ENCODE measurements at regions not wholly inside any gene's neighbourhood (a gene's known extent, or its start where the extent isn't known, plus 50 kb on each side); places are given as distances from the start of the nearest gene placed in this dataset.

DNA sequence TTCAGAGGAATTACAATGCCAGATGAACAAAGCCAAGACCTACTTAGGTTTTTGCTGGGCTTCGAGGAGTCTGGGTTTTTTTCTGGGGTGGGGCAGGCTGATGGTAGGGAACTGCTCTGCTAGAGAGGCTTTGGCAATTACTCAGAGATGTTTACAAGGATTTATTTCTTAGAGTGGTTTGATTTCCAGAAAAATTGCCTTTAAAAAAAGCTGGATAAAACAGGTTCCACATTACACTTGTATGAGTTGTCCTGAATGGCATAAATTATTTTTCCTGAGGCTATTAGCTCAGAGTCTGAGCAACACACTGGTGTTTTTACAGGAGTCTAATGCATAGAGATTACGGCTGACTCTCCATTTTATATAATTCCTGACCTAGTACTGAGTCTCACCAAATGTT lies 118.5 kb upstream of the FRMD6 start:
- Mint-ChIP-seq H3K9me3 (peaks cover 0 to 6% (median 0%) of the 10 kb centered on the region in 3 donors), H3K36me3 (no peaks in the 10 kb centered on the region), H3K27me3 (peaks cover 3 to 11% of the 10 kb centered on the region in 2 donors), H3K4me1 (no peaks in the 10 kb centered on the region), H3K27ac (no peak overlapping the region), H3K4me3 (no peak overlapping the region)
- ChIA-PET CTCF (no interaction called here), POLR2A (no interaction called here)
- DNase-seq (no peak), ATAC-seq (replicated peaks in 1 of 4) (no peak)
- H3K4me3 ChIP-seq (ENCODE audit: control insufficient read depth in 1 of 2, extremely low read depth in 1 of 2, low read length in 1 of 2), result no peak overlapping the region
- H3K36me3 ChIP-seq (ENCODE audit: control insufficient read depth in 2 of 2, extremely low read depth in 1 of 2, insufficient read depth in 1 of 2, low read length in 1 of 2), result no peaks in the 10 kb centered on the region
- no peaks in the 10 kb centered on the region for H3K27me3 ChIP-seq (replicated peaks in 1 of 2; ENCODE audit: control insufficient read depth in 2 of 2, extremely low read depth in 1 of 2, insufficient read depth in 2 of 2, low read length in 1 of 2)
- H3K27ac ChIP-seq (ENCODE audit: low read length), result no peak overlapping the region
- 50% methylated on average over 1 of the region's 2 CpGs for WGBS (ENCODE audit: insufficient coverage)
- no peaks in the 10 kb centered on the region for H3K4me1 ChIP-seq (ENCODE audit: control insufficient read depth in 1 of 2, extremely low read depth in 1 of 2, insufficient read depth in 2 of 2, low read length in 2 of 2)
- no peaks in the 10 kb centered on the region for H3K9me3 ChIP-seq

GRCh38 chr14:51533872-51534553 lies 117.7 kb upstream of the FRMD6 start:
- POLR2A ChIA-PET, result no interaction called here
- ATAC-seq (replicated peaks in 1 of 4) (no peak), DNase-seq (no peak)
- Histone ChIP-seq H3K27me3 (replicated peaks in 1 of 2; ENCODE audit: control insufficient read depth in 2 of 2, extremely low read depth in 1 of 2, insufficient read depth in 2 of 2, low read length in 1 of 2) (peaks cover 0 to under 1% of the 10 kb centered on the region in 2 experiments), H3K36me3 (ENCODE audit: control insufficient read depth in 2 of 2, extremely low read depth in 1 of 2, insufficient read depth in 1 of 2, low read length in 1 of 2) (no peaks in the 10 kb centered on the region), H3K9me3 (no peaks in the 10 kb centered on the region), H3K27ac (ENCODE audit: low read length) (no peak overlapping the region), H3K4me1 (ENCODE audit: control insufficient read depth in 1 of 2, extremely low read depth in 1 of 2, insufficient read depth in 2 of 2, low read length in 2 of 2) (no peaks in the 10 kb centered on the region), H3K4me3 (ENCODE audit: control insufficient read depth in 1 of 2, extremely low read depth in 1 of 2, low read length in 1 of 2) (no peak overlapping the region)
- no peaks in the 10 kb centered on the region for H3K4me1 Mint-ChIP-seq
- H3K27ac Mint-ChIP-seq, result no peak overlapping the region
- H3K27me3 Mint-ChIP-seq, result peaks cover 4% of the 10 kb centered on the region in 2 donors
- CTCF ChIA-PET, result no interaction called here
- H3K4me3 Mint-ChIP-seq, result no peak overlapping the region
- H3K36me3 Mint-ChIP-seq, result no peaks in the 10 kb centered on the region
- H3K9me3 Mint-ChIP-seq, result peaks cover 0 to 6% (median 0%) of the 10 kb centered on the region in 3 donors
- WGBS (ENCODE audit: insufficient coverage), result no CpG with 5 or more reads among the region's 3 CpGs

DNA sequence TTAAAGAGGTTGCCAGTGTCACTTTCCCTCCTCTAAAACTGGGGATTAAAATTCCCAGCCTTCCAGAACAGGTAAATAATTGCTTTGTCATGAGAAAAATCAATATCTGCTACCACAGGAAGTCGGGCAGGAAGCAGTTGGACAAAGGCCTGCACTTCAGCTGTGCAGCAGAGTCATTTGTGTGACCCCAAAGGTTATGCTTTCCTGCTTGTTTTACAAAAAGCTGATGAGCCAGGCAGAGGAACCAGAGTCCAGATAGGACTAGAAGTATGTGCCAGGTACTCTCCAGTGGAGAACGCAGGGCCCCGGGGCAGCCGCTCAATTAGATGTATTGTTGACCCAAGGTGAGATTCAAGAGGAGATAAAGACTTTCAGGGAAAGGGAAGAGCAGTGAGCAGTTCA lies 117.1 kb upstream of the FRMD6 start:
- WGBS (ENCODE audit: insufficient coverage), result 0% methylated on average over 1 of the region's 4 CpGs
- Histone ChIP-seq H3K27ac (ENCODE audit: low read length) (no peak overlapping the region), H3K9me3 (no peaks in the 10 kb centered on the region), H3K27me3 (replicated peaks in 1 of 2; ENCODE audit: control insufficient read depth in 2 of 2, extremely low read depth in 1 of 2, insufficient read depth in 2 of 2, low read length in 1 of 2) (peaks cover 0 to 2% of the 10 kb centered on the region in 2 experiments), H3K36me3 (ENCODE audit: control insufficient read depth in 2 of 2, extremely low read depth in 1 of 2, insufficient read depth in 1 of 2, low read length in 1 of 2) (no peaks in the 10 kb centered on the region), H3K4me3 (ENCODE audit: control insufficient read depth in 1 of 2, extremely low read depth in 1 of 2, low read length in 1 of 2) (no peak overlapping the region), H3K4me1 (ENCODE audit: control insufficient read depth in 1 of 2, extremely low read depth in 1 of 2, insufficient read depth in 2 of 2, low read length in 2 of 2) (no peaks in the 10 kb centered on the region)
- peaks cover 0 to 6% (median 0%) of the 10 kb centered on the region in 3 donors for H3K9me3 Mint-ChIP-seq
- DNase-seq (no peak), ATAC-seq (replicated peaks in 1 of 4) (no peak)
- H3K27ac Mint-ChIP-seq, result no peak overlapping the region
- POLR2A ChIA-PET, result no interaction called here
- H3K4me3 Mint-ChIP-seq, result no peak overlapping the region
- no peaks in the 10 kb centered on the region for H3K4me1 Mint-ChIP-seq
- CTCF ChIA-PET, result no interaction called here
- H3K36me3 Mint-ChIP-seq, result no peaks in the 10 kb centered on the region
- H3K27me3 Mint-ChIP-seq, result peaks cover 3 to 4% of the 10 kb centered on the region in 2 donors

GRCh38 chr14:51535443-51536044 lies 116.2 kb upstream of the FRMD6 start:
- Mint-ChIP-seq H3K4me3 (no peak overlapping the region), H3K27ac (no peak overlapping the region), H3K9me3 (peaks cover 0 to 6% (median 0%) of the 10 kb centered on the region in 3 donors), H3K27me3 (peaks cover 3 to 4% of the 10 kb centered on the region in 2 donors), H3K36me3 (no peaks in the 10 kb centered on the region), H3K4me1 (no peaks in the 10 kb centered on the region)
- DNase-seq, result no peak
- no peak for ATAC-seq (replicated peaks in 1 of 4)
- H3K4me1 ChIP-seq (ENCODE audit: control insufficient read depth in 1 of 2, extremely low read depth in 1 of 2, insufficient read depth in 2 of 2, low read length in 2 of 2), result peaks cover 0 to 2% of the 10 kb centered on the region in 2 experiments
- peaks cover 0 to 2% of the 10 kb centered on the region in 2 experiments for H3K27me3 ChIP-seq (replicated peaks in 1 of 2; ENCODE audit: control insufficient read depth in 2 of 2, extremely low read depth in 1 of 2, insufficient read depth in 2 of 2, low read length in 1 of 2)
- CTCF ChIA-PET, result no interaction called here
- POLR2A ChIA-PET, result no interaction called here
- no CpG with 5 or more reads among the region's 2 CpGs for whole genome bisulfite sequencing (ENCODE audit: insufficient coverage)
- H3K36me3 ChIP-seq (ENCODE audit: control insufficient read depth in 2 of 2, extremely low read depth in 1 of 2, insufficient read depth in 1 of 2, low read length in 1 of 2), result no peaks in the 10 kb centered on the region
- no peaks in the 10 kb centered on the region for H3K9me3 ChIP-seq
- no peak overlapping the region for H3K27ac ChIP-seq (ENCODE audit: low read length)
- H3K4me3 ChIP-seq (ENCODE audit: control insufficient read depth in 1 of 2, extremely low read depth in 1 of 2, low read length in 1 of 2), result no peak overlapping the region

DNA sequence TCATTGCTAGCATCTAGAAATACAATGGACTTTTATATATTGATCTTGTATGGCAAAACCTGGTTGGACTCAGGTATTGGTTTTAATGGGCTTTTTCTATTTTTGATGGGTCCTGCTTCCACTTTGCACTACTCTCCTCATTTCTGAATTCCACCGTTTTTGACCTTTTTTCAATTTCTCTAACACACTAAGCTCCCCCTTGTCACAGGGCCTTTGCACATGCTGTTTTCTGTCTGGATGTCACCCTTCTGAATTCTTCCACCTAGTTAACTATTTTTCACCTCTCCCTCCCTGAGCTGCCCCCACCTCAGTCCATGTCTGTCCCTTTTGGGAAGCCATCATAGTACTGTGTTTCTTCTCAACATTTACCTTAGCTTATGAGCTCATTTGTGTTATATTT lies 112.7 kb upstream of the FRMD6 start:
- ATAC-seq (replicated peaks in 1 of 4) (no peak), DNase-seq (no peak)
- H3K4me1 ChIP-seq (ENCODE audit: control insufficient read depth in 1 of 2, extremely low read depth in 1 of 2, insufficient read depth in 2 of 2, low read length in 2 of 2), result peaks cover 0 to 3% of the 10 kb centered on the region in 2 experiments
- peaks cover 0 to 6% (median 0%) of the 10 kb centered on the region in 3 donors for H3K9me3 Mint-ChIP-seq
- peaks cover 8% of the 10 kb centered on the region in 2 donors for H3K27me3 Mint-ChIP-seq
- no peaks in the 10 kb centered on the region for H3K4me1 Mint-ChIP-seq
- no peak overlapping the region for H3K4me3 ChIP-seq (ENCODE audit: control insufficient read depth in 1 of 2, extremely low read depth in 1 of 2, low read length in 1 of 2)
- no peaks in the 10 kb centered on the region for H3K36me3 ChIP-seq (ENCODE audit: control insufficient read depth in 2 of 2, extremely low read depth in 1 of 2, insufficient read depth in 1 of 2, low read length in 1 of 2)
- no peak overlapping the region for H3K4me3 Mint-ChIP-seq
- no peaks in the 10 kb centered on the region for H3K36me3 Mint-ChIP-seq
- H3K9me3 ChIP-seq, result no peaks in the 10 kb centered on the region
- WGBS (ENCODE audit: insufficient coverage), result 100% methylated on average over 1 of the region's 1 CpG
- ChIA-PET POLR2A (no interaction called here), CTCF (no interaction called here)
- no peak overlapping the region for H3K27ac ChIP-seq (ENCODE audit: low read length)
- H3K27ac Mint-ChIP-seq, result no peak overlapping the region
- H3K27me3 ChIP-seq (replicated peaks in 1 of 2; ENCODE audit: control insufficient read depth in 2 of 2, extremely low read depth in 1 of 2, insufficient read depth in 2 of 2, low read length in 1 of 2), result peaks cover 0 to 2% of the 10 kb centered on the region in 2 experiments

- no peaks in the 10 kb centered on the region for H3K36me3 ChIP-seq (ENCODE audit: control insufficient read depth in 2 of 2, extremely low read depth in 1 of 2, insufficient read depth in 1 of 2, low read length in 1 of 2)
- no CpG with 5 or more reads among the region's 1 CpG for WGBS (ENCODE audit: insufficient coverage)
- no peak overlapping the region for H3K27ac ChIP-seq (ENCODE audit: low read length)
- H3K27ac Mint-ChIP-seq, result no peak overlapping the region
- H3K4me3 ChIP-seq (ENCODE audit: control insufficient read depth in 1 of 2, extremely low read depth in 1 of 2, low read length in 1 of 2), result no peak overlapping the region
- H3K4me1 Mint-ChIP-seq, result no peaks in the 10 kb centered on the region
- no peak for DNase-seq
- H3K9me3 ChIP-seq, result no peaks in the 10 kb centered on the region
- peaks cover 8% of the 10 kb centered on the region in 2 donors for H3K27me3 Mint-ChIP-seq
- peaks cover 0 to 2% of the 10 kb centered on the region in 2 experiments for H3K27me3 ChIP-seq (replicated peaks in 1 of 2; ENCODE audit: control insufficient read depth in 2 of 2, extremely low read depth in 1 of 2, insufficient read depth in 2 of 2, low read length in 1 of 2)
- H3K36me3 Mint-ChIP-seq, result no peaks in the 10 kb centered on the region
- H3K9me3 Mint-ChIP-seq, result peaks cover 0 to 6% (median 0%) of the 10 kb centered on the region in 3 donors
- no peak overlapping the region for H3K4me3 Mint-ChIP-seq
- H3K4me1 ChIP-seq (ENCODE audit: control insufficient read depth in 1 of 2, extremely low read depth in 1 of 2, insufficient read depth in 2 of 2, low read length in 2 of 2), result peaks cover 0 to 3% of the 10 kb centered on the region in 2 experiments
- POLR2A ChIA-PET, result no interaction called here
- ATAC-seq (replicated peaks in 1 of 4), result no peak
- CTCF ChIA-PET, result no interaction called here
Observed at GRCh38 chr14:51539571-51540037, 112.1 kb upstream of the FRMD6 start.

Data from T-cell (primary cell).